ENCODE measurements at regions not wholly inside any gene's neighbourhood (a gene's known extent, or its start where the extent isn't known, plus 50 kb on each side); places are given as distances from the start of the nearest gene placed in this dataset.

- TF ChIP-seq HDAC1 (CRISPR knock-in tag; IDR thresholded peaks at IDR 0.05) (peak; percentile 25; the same call in 1 of the 2 replicates), POLR2AphosphoS5 (IDR thresholded peaks at IDR 0.05; ENCODE audit: low read depth, low read length) (no peak), ZNF878 (CRISPR knock-in tag; IDR thresholded peaks at IDR 0.05) (no peak), ZNF230 (CRISPR knock-in tag; IDR thresholded peaks at IDR 0.05) (no peak), TCF7L2 (IDR thresholded peaks at IDR 0.05; ENCODE audit: low read depth, low read length) (no peak), PLRG1 (conservative IDR thresholded peaks at IDR 0.05) (no peak), ATM (IDR thresholded peaks at IDR 0.05; ENCODE audit: borderline replicate concordance) (no peak), DNMT3B (CRISPR knock-in tag; conservative IDR thresholded peaks at IDR 0.05) (0 out of 2 replicates have a peak, but pooled peaks have one; percentile 37), ZNF792 (CRISPR knock-in tag; IDR thresholded peaks at IDR 0.05) (no peak), ISL2 (CRISPR knock-in tag; IDR thresholded peaks at IDR 0.05) (peak; percentile 28; the same call in 1 of the 2 replicates), CEBPB (IDR thresholded peaks at IDR 0.05; ENCODE audit: borderline replicate concordance, low read depth, low read length) (peak; percentile 98), RXRB (CRISPR knock-in tag; IDR thresholded peaks at IDR 0.05; ENCODE audit: borderline replicate concordance) (peak; percentile 56; the same call in 1 of the 2 replicates), ZNF567 (CRISPR knock-in tag; IDR thresholded peaks at IDR 0.05; ENCODE audit: borderline replicate concordance) (no peak), TP53 (CRISPR knock-in tag; conservative IDR thresholded peaks at IDR 0.05) (no peak), FOXJ3 (CRISPR knock-in tag; IDR thresholded peaks at IDR 0.05; ENCODE audit: borderline replicate concordance) (peak; percentile 67; the same call in 1 of the 2 replicates), ZMAT3 (CRISPR knock-in tag; conservative IDR thresholded peaks at IDR 0.05) (peak; percentile 41; the same call in 1 of the 2 replicates), SOX6 (IDR thresholded peaks at IDR 0.05) (no peak), SOX6 (CRISPR knock-in tag; IDR thresholded peaks at IDR 0.05) (peak; percentile 58; the same call in 1 of the 2 replicates), ZBTB2 (CRISPR knock-in tag; IDR thresholded peaks at IDR 0.05; ENCODE audit: low read depth) (no peak), ZNF264 (CRISPR knock-in tag; IDR thresholded peaks at IDR 0.05) (peak; percentile 87), ESRRA (CRISPR knock-in tag; IDR thresholded peaks at IDR 0.05; ENCODE audit: low read depth) (no peak), ZNF282 (IDR thresholded peaks at IDR 0.05; ENCODE audit: partially characterized antibody) (no peak), MXD4 (CRISPR knock-in tag; IDR thresholded peaks at IDR 0.05) (peak; percentile 66; the same call in 1 of the 2 replicates), CBX5 (CRISPR knock-in tag; IDR thresholded peaks at IDR 0.05; ENCODE audit: borderline replicate concordance) (peak; percentile 85)
- TF ChIP-seq, protein P1, sequence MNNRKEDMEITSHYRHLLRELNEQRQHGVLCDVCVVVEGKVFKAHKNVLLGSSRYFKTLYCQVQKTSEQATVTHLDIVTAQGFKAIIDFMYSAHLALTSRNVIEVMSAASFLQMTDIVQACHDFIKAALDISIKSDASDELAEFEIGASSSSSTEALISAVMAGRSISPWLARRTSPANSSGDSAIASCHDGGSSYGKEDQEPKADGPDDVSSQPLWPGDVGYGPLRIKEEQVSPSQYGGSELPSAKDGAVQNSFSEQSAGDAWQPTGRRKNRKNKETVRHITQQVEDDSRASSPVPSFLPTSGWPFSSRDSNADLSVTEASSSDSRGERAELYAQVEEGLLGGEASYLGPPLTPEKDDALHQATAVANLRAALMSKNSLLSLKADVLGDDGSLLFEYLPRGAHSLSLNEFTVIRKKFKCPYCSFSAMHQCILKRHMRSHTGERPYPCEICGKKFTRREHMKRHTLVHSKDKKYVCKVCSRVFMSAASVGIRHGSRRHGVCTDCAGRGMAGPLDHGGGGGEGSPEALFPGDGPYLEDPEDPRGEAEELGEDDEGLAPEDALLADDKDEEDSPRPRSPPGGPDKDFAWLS (CRISPR knock-in tag; IDR thresholded peaks at IDR 0.05; ENCODE audit: borderline replicate concordance): no peak
- TF ChIP-seq, protein P2, sequence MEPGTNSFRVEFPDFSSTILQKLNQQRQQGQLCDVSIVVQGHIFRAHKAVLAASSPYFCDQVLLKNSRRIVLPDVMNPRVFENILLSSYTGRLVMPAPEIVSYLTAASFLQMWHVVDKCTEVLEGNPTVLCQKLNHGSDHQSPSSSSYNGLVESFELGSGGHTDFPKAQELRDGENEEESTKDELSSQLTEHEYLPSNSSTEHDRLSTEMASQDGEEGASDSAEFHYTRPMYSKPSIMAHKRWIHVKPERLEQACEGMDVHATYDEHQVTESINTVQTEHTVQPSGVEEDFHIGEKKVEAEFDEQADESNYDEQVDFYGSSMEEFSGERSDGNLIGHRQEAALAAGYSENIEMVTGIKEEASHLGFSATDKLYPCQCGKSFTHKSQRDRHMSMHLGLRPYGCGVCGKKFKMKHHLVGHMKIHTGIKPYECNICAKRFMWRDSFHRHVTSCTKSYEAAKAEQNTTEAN (CRISPR knock-in tag; conservative IDR thresholded peaks at IDR 0.05): peak; percentile 42
- TF ChIP-seq, protein P3, sequence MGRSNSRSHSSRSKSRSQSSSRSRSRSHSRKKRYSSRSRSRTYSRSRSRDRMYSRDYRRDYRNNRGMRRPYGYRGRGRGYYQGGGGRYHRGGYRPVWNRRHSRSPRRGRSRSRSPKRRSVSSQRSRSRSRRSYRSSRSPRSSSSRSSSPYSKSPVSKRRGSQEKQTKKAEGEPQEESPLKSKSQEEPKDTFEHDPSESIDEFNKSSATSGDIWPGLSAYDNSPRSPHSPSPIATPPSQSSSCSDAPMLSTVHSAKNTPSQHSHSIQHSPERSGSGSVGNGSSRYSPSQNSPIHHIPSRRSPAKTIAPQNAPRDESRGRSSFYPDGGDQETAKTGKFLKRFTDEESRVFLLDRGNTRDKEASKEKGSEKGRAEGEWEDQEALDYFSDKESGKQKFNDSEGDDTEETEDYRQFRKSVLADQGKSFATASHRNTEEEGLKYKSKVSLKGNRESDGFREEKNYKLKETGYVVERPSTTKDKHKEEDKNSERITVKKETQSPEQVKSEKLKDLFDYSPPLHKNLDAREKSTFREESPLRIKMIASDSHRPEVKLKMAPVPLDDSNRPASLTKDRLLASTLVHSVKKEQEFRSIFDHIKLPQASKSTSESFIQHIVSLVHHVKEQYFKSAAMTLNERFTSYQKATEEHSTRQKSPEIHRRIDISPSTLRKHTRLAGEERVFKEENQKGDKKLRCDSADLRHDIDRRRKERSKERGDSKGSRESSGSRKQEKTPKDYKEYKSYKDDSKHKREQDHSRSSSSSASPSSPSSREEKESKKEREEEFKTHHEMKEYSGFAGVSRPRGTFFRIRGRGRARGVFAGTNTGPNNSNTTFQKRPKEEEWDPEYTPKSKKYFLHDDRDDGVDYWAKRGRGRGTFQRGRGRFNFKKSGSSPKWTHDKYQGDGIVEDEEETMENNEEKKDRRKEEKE (IDR thresholded peaks at IDR 0.05): no peak
Observed at GRCh38 chr20:17796091-17796563, 96.4 kb downstream of the BANF2 start (continued).

Measured in HepG2 (cell line).